ENCODE measurements at regions not wholly inside any gene's neighbourhood (a gene's known extent, or its start where the extent isn't known, plus 50 kb on each side); places are given as distances from the start of the nearest gene placed in this dataset.

GRCh38 chr4:85367815-85368214, 107.1 kb upstream of the ARHGAP24 start:
- no peaks in the 10 kb centered on the region for H3K27me3 ChIP-seq (ENCODE audit: low read depth, low read length)

GRCh38 chr4:85368240-85368639, 106.7 kb upstream of the ARHGAP24 start:
- H3K27me3 ChIP-seq (ENCODE audit: low read depth, low read length) = no peaks in the 10 kb centered on the region
- no peaks in the 10 kb centered on the region for H3K36me3 ChIP-seq (ENCODE audit: control insufficient read depth in 1 of 2, insufficient read depth in 2 of 2, low read length in 2 of 2)
- H3K27ac ChIP-seq (ENCODE audit: low read length) = no peak overlapping the region
- no peaks in the 10 kb centered on the region for H3K4me1 ChIP-seq (ENCODE audit: control insufficient read depth in 1 of 2, insufficient read depth in 2 of 2, low read length in 2 of 2)
- no peak overlapping the region for H3K4me3 ChIP-seq (ENCODE audit: low read depth in 1 of 2, low read length in 2 of 2)
- no peaks in the 10 kb centered on the region for H3K9me3 ChIP-seq (ENCODE audit: control insufficient read depth in 1 of 2, low read length in 2 of 2)

More at GRCh38 chr4:85367815-85368214, 107.1 kb upstream of the ARHGAP24 start:
- Histone ChIP-seq H3K9me3 (ENCODE audit: control insufficient read depth in 1 of 2, low read length in 2 of 2) (no peaks in the 10 kb centered on the region), H3K27ac (ENCODE audit: low read length) (no peak overlapping the region), H3K4me1 (ENCODE audit: control insufficient read depth in 1 of 2, insufficient read depth in 2 of 2, low read length in 2 of 2) (no peaks in the 10 kb centered on the region), H3K4me3 (ENCODE audit: low read depth in 1 of 2, low read length in 2 of 2) (no peak overlapping the region), H3K36me3 (ENCODE audit: control insufficient read depth in 1 of 2, insufficient read depth in 2 of 2, low read length in 2 of 2) (no peaks in the 10 kb centered on the region)

- Histone ChIP-seq H3K27me3 (ENCODE audit: low read depth, low read length) (no peaks in the 10 kb centered on the region), H3K4me1 (ENCODE audit: control insufficient read depth in 1 of 2, insufficient read depth in 2 of 2, low read length in 2 of 2) (no peaks in the 10 kb centered on the region), H3K9me3 (ENCODE audit: control insufficient read depth in 1 of 2, low read length in 2 of 2) (no peaks in the 10 kb centered on the region), H3K27ac (ENCODE audit: low read length) (no peak overlapping the region), H3K36me3 (ENCODE audit: control insufficient read depth in 1 of 2, insufficient read depth in 2 of 2, low read length in 2 of 2) (no peaks in the 10 kb centered on the region), H3K4me3 (ENCODE audit: low read depth in 1 of 2, low read length in 2 of 2) (no peak overlapping the region)
These were observed 106.0 kb upstream of the ARHGAP24 start for GRCh38 chr4:85368932-85369331.

- Histone ChIP-seq H3K27me3 (ENCODE audit: low read depth, low read length) (no peaks in the 10 kb centered on the region), H3K27ac (ENCODE audit: low read length) (no peak overlapping the region), H3K9me3 (ENCODE audit: control insufficient read depth in 1 of 2, low read length in 2 of 2) (no peaks in the 10 kb centered on the region), H3K4me3 (ENCODE audit: low read depth in 1 of 2, low read length in 2 of 2) (no peak overlapping the region), H3K4me1 (ENCODE audit: control insufficient read depth in 1 of 2, insufficient read depth in 2 of 2, low read length in 2 of 2) (no peaks in the 10 kb centered on the region), H3K36me3 (ENCODE audit: control insufficient read depth in 1 of 2, insufficient read depth in 2 of 2, low read length in 2 of 2) (no peaks in the 10 kb centered on the region)
These were observed 105.1 kb upstream of the ARHGAP24 start for GRCh38 chr4:85369703-85370380.

GRCh38 chr4:85370400-85371032, 104.4 kb upstream of the ARHGAP24 start:
- Histone ChIP-seq H3K27ac (ENCODE audit: low read length) (no peak overlapping the region), H3K4me3 (ENCODE audit: low read depth in 1 of 2, low read length in 2 of 2) (no peak overlapping the region), H3K27me3 (ENCODE audit: low read depth, low read length) (no peaks in the 10 kb centered on the region)

GRCh38 chr4:85372966-85373365, 102.0 kb upstream of the ARHGAP24 start:
- Histone ChIP-seq H3K27me3 (ENCODE audit: low read depth, low read length) (no peaks in the 10 kb centered on the region), H3K27ac (ENCODE audit: low read length) (no peak overlapping the region), H3K4me1 (ENCODE audit: control insufficient read depth in 1 of 2, insufficient read depth in 2 of 2, low read length in 2 of 2) (no peaks in the 10 kb centered on the region), H3K9me3 (ENCODE audit: control insufficient read depth in 1 of 2, low read length in 2 of 2) (no peaks in the 10 kb centered on the region), H3K36me3 (ENCODE audit: control insufficient read depth in 1 of 2, insufficient read depth in 2 of 2, low read length in 2 of 2) (no peaks in the 10 kb centered on the region), H3K4me3 (ENCODE audit: low read depth in 1 of 2, low read length in 2 of 2) (no peak overlapping the region)

More at GRCh38 chr4:85370400-85371032, 104.4 kb upstream of the ARHGAP24 start:
- Histone ChIP-seq H3K36me3 (ENCODE audit: control insufficient read depth in 1 of 2, insufficient read depth in 2 of 2, low read length in 2 of 2) (no peaks in the 10 kb centered on the region), H3K4me1 (ENCODE audit: control insufficient read depth in 1 of 2, insufficient read depth in 2 of 2, low read length in 2 of 2) (no peaks in the 10 kb centered on the region), H3K9me3 (ENCODE audit: control insufficient read depth in 1 of 2, low read length in 2 of 2) (no peaks in the 10 kb centered on the region)

- Histone ChIP-seq H3K36me3 (ENCODE audit: control insufficient read depth in 1 of 2, insufficient read depth in 2 of 2, low read length in 2 of 2) (no peaks in the 10 kb centered on the region), H3K27me3 (ENCODE audit: low read depth, low read length) (no peaks in the 10 kb centered on the region), H3K9me3 (ENCODE audit: control insufficient read depth in 1 of 2, low read length in 2 of 2) (no peaks in the 10 kb centered on the region), H3K4me1 (ENCODE audit: control insufficient read depth in 1 of 2, insufficient read depth in 2 of 2, low read length in 2 of 2) (no peaks in the 10 kb centered on the region), H3K27ac (ENCODE audit: low read length) (no peak overlapping the region), H3K4me3 (ENCODE audit: low read depth in 1 of 2, low read length in 2 of 2) (no peak overlapping the region)
These were observed 98.7 kb upstream of the ARHGAP24 start for GRCh38 chr4:85376285-85376684.

GRCh38 chr4:85381968-85382367, 93.0 kb upstream of the ARHGAP24 start:
- Histone ChIP-seq H3K9me3 (ENCODE audit: control insufficient read depth in 1 of 2, low read length in 2 of 2) (peaks cover 0 to 3% of the 10 kb centered on the region in 2 donors), H3K27me3 (ENCODE audit: low read depth, low read length) (no peaks in the 10 kb centered on the region), H3K4me3 (ENCODE audit: low read depth in 1 of 2, low read length in 2 of 2) (no peak overlapping the region), H3K27ac (ENCODE audit: low read length) (no peak overlapping the region), H3K36me3 (ENCODE audit: control insufficient read depth in 1 of 2, insufficient read depth in 2 of 2, low read length in 2 of 2) (no peaks in the 10 kb centered on the region), H3K4me1 (ENCODE audit: control insufficient read depth in 1 of 2, insufficient read depth in 2 of 2, low read length in 2 of 2) (no peaks in the 10 kb centered on the region)

- no peaks in the 10 kb centered on the region for H3K9me3 ChIP-seq (ENCODE audit: control insufficient read depth in 1 of 2, low read length in 2 of 2)
- H3K36me3 ChIP-seq (ENCODE audit: control insufficient read depth in 1 of 2, insufficient read depth in 2 of 2, low read length in 2 of 2) = no peaks in the 10 kb centered on the region
- H3K27me3 ChIP-seq (ENCODE audit: low read depth, low read length) = no peaks in the 10 kb centered on the region
- H3K27ac ChIP-seq (ENCODE audit: low read length) = no peak overlapping the region
- no peak overlapping the region for H3K4me3 ChIP-seq (ENCODE audit: low read depth in 1 of 2, low read length in 2 of 2)
- no peaks in the 10 kb centered on the region for H3K4me1 ChIP-seq (ENCODE audit: control insufficient read depth in 1 of 2, insufficient read depth in 2 of 2, low read length in 2 of 2)
These were observed 83.9 kb upstream of the ARHGAP24 start for GRCh38 chr4:85391071-85391470.

GRCh38 chr4:85391589-85392410, 83.2 kb upstream of the ARHGAP24 start:
- Histone ChIP-seq H3K4me3 (ENCODE audit: low read depth in 1 of 2, low read length in 2 of 2) (no peak overlapping the region), H3K27ac (ENCODE audit: low read length) (no peak overlapping the region), H3K36me3 (ENCODE audit: control insufficient read depth in 1 of 2, insufficient read depth in 2 of 2, low read length in 2 of 2) (no peaks in the 10 kb centered on the region), H3K27me3 (ENCODE audit: low read depth, low read length) (no peaks in the 10 kb centered on the region), H3K9me3 (ENCODE audit: control insufficient read depth in 1 of 2, low read length in 2 of 2) (no peaks in the 10 kb centered on the region), H3K4me1 (ENCODE audit: control insufficient read depth in 1 of 2, insufficient read depth in 2 of 2, low read length in 2 of 2) (no peaks in the 10 kb centered on the region)

- no peaks in the 10 kb centered on the region for H3K4me1 ChIP-seq (ENCODE audit: control insufficient read depth in 1 of 2, insufficient read depth in 2 of 2, low read length in 2 of 2)
- no peak overlapping the region for H3K27ac ChIP-seq (ENCODE audit: low read length)
- H3K36me3 ChIP-seq (ENCODE audit: control insufficient read depth in 1 of 2, insufficient read depth in 2 of 2, low read length in 2 of 2) = no peaks in the 10 kb centered on the region
- H3K27me3 ChIP-seq (ENCODE audit: low read depth, low read length) = no peaks in the 10 kb centered on the region
- no peaks in the 10 kb centered on the region for H3K9me3 ChIP-seq (ENCODE audit: control insufficient read depth in 1 of 2, low read length in 2 of 2)
- H3K4me3 ChIP-seq (ENCODE audit: low read depth in 1 of 2, low read length in 2 of 2) = no peak overlapping the region
These were observed 81.7 kb upstream of the ARHGAP24 start for GRCh38 chr4:85393201-85393600.
